Tongue (tissue), 1 donor: ENCODE measurements at regions not wholly inside any gene's neighbourhood (a gene's known extent, or its start where the extent isn't known, plus 50 kb on each side); places are given as distances from the start of the nearest gene placed in this dataset.
"Not testable (repeated sequence)": the region's sequence is repeated elsewhere in the genome, so short reads cannot be mapped to it uniquely, and the experiment has no call there.

ENCODE experiments used
- DNase-seq: peaks from one replicate; pipeline ENCODE4 v3.0.0-alpha.2; 2015

GRCh38 chr4:189706821-189707220 is 233.9 kb upstream of the FRG1 start:
- not testable (repeated sequence) for DNase-seq

- DNase-seq, result not testable (repeated sequence)
Measured at GRCh38 chr4:189707227-189707626, 233.4 kb upstream of the FRG1 start.

GRCh38 chr4:189711956-189712355 is 228.7 kb upstream of the FRG1 start:
- not testable (repeated sequence) for DNase-seq

- not testable (repeated sequence) for DNase-seq
Measured at GRCh38 chr4:189721016-189721993, 219.4 kb upstream of the FRG1 start.

GRCh38 chr4:189722324-189723003 is 218.2 kb upstream of the FRG1 start:
- not testable (repeated sequence) for DNase-seq

- DNase-seq, result not testable (repeated sequence)
Measured at GRCh38 chr4:189727982-189728638, 212.6 kb upstream of the FRG1 start.

GRCh38 chr4:189731989-189732388 is 208.7 kb upstream of the FRG1 start:
- not testable (repeated sequence) for DNase-seq

- DNase-seq, result not testable (repeated sequence)
Measured at GRCh38 chr4:189733507-189733906, 207.2 kb upstream of the FRG1 start.

GRCh38 chr4:189734648-189735267 is 205.9 kb upstream of the FRG1 start:
- DNase-seq, result not testable (repeated sequence)

- DNase-seq, result not testable (repeated sequence)
Measured at GRCh38 chr4:189736656-189737055, 204.0 kb upstream of the FRG1 start.

GRCh38 chr4:189740118-189740517 is 200.6 kb upstream of the FRG1 start:
- not testable (repeated sequence) for DNase-seq

GRCh38 chr4:189740873-189741272 is 199.8 kb upstream of the FRG1 start:
- no peak for DNase-seq

GRCh38 chr4:189753092-189753491 is 187.6 kb upstream of the FRG1 start:
- DNase-seq, result not testable (repeated sequence)

GRCh38 chr4:189763583-189763982 is 177.1 kb upstream of the FRG1 start:
- no peak for DNase-seq

GRCh38 chr4:189765301-189765700 is 175.4 kb upstream of the FRG1 start:
- DNase-seq, result no peak

- no peak for DNase-seq
Measured at GRCh38 chr4:189765736-189766135, 174.9 kb upstream of the FRG1 start.

- peak; percentile 80 for DNase-seq
Measured at GRCh38 chr4:189767941-189768340, 172.7 kb upstream of the FRG1 start.

- no peak for DNase-seq
Measured at GRCh38 chr4:189769131-189769530, 171.5 kb upstream of the FRG1 start.

- DNase-seq, result no peak
Measured at GRCh38 chr4:189771696-189772361, 168.8 kb upstream of the FRG1 start.

- DNase-seq, result peak; percentile 47
Measured at GRCh38 chr4:189773909-189774308, 166.8 kb upstream of the FRG1 start.

- peak; percentile 38 for DNase-seq
Measured at GRCh38 chr4:189779281-189779980, 161.2 kb upstream of the FRG1 start.
